AG04450 (cell line): ENCODE measurements at regions not wholly inside any gene's neighbourhood (a gene's known extent, or its start where the extent isn't known, plus 50 kb on each side); places are given as distances from the start of the nearest gene placed in this dataset.

Source experiments
- CTCF ChIA-PET: fragments of 300-600, 350-600 bp; formaldehyde crosslinking; extraction: SDS; loops from one replicate; lab custom pipeline; 2022; ENCODE audit warnings: antibody characterized with exemption, inconsistent platforms; lab: Charles Lee
- POLR2A ChIA-PET: fragments of 350-600 bp; formaldehyde crosslinking; extraction: SDS; loops from one replicate; lab custom pipeline; 2021; ENCODE audit warnings: antibody characterized with exemption, inconsistent platforms; lab: Yijun Ruan, JAX
- DNase-seq: peaks from one replicate; pipeline ENCODE4 v3.0.0-alpha.2; 2011; ENCODE audit warnings: low read depth, low spot score
- H3K27ac ChIP-seq: one replicate; pipeline ENCODE4 v1.5.1; 2012; ENCODE audit warnings: low read depth, low read length, control low read depth
- H3K27me3 ChIP-seq: one replicate; pipeline ENCODE4 v1.6.0; 2012; ENCODE audit warnings: low read length; ENCODE audit not compliant: control insufficient read depth, insufficient read depth
- H3K4me3 ChIP-seq: 2 replicates; pipeline ENCODE4 v1.5.1; 2011; ENCODE audit warnings: mild to moderate bottlenecking, low read depth, low read length, control low read depth
- H3K9me3 ChIP-seq: 2 replicates; pipeline ENCODE4 v1.5.1; 2012; ENCODE audit warnings: low read length; ENCODE audit not compliant: control insufficient read depth, insufficient read depth
- CTCF ChIP-seq: IDR thresholded peaks from 2 replicates; pipeline ENCODE4 v1.5.1; 2011; ENCODE audit warnings: low read depth, low read length, control low read depth, inconsistent platforms

GRCh38 chr4:149291463-149291862 lies 524.2 kb downstream of the IQCM start:
- H3K27ac ChIP-seq = no peak overlapping the region
- POLR2A ChIA-PET = no interaction called here
- no peaks in the 10 kb centered on the region for H3K27me3 ChIP-seq
- TF ChIP-seq CTCF = no peak
- CTCF ChIA-PET = no interaction called here
- H3K9me3 ChIP-seq = no peaks in the 10 kb centered on the region
- no peak overlapping the region for H3K4me3 ChIP-seq
- peak; percentile 1 for DNase-seq

DNA sequence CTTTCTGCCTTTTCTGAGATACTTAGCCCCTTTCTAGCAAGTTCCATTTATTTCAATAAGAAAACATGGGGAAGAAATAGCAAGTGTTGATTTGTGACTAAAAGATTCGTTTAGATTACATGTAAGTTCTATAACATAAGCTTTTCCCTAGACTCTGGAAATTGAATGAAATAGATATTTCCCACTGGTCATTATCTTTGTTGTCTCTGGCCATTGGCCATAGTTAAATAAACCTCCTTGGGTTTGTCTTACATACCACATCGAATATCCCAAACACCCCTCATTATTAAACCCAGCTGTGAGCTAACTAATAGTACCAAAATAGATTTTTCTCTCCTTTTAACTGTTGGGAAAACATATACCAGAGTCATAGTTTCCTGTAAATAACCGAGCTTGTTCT lies 534.8 kb downstream of the IQCM start:
- DNase-seq = peak; percentile 4
- Histone ChIP-seq H3K27ac (no peak overlapping the region), H3K4me3 (no peak overlapping the region), H3K27me3 (no peaks in the 10 kb centered on the region), H3K9me3 (no peaks in the 10 kb centered on the region)
- no peak for TF ChIP-seq CTCF
- CTCF ChIA-PET = no interaction called here
- POLR2A ChIA-PET = no interaction called here

DNA sequence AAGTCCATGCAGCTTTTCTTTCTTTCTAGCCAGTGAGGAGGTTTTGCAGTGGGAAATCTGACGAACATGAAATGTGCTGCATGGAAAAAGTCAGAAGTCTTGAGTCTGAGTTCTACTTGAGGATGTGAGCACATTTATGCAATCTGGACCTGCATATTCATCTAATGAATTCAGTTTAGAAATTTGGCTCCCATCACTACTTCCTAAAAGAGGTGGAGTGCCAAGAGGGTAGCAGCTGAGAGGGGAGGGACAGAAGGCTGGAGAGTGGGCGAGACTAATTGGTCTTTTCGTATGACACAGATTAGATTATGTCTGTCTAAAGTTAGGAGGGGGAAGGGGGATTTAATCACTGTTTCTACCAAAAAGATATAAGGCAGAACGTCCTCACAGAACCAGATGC lies 535.9 kb downstream of the IQCM start:
- H3K9me3 ChIP-seq = no peaks in the 10 kb centered on the region
- H3K4me3 ChIP-seq = no peak overlapping the region
- ChIA-PET POLR2A (no interaction called here), CTCF (no interaction called here)
- TF ChIP-seq CTCF = no peak
- no peaks in the 10 kb centered on the region for H3K27me3 ChIP-seq
- DNase-seq = no peak
- H3K27ac ChIP-seq = no peak overlapping the region

DNA sequence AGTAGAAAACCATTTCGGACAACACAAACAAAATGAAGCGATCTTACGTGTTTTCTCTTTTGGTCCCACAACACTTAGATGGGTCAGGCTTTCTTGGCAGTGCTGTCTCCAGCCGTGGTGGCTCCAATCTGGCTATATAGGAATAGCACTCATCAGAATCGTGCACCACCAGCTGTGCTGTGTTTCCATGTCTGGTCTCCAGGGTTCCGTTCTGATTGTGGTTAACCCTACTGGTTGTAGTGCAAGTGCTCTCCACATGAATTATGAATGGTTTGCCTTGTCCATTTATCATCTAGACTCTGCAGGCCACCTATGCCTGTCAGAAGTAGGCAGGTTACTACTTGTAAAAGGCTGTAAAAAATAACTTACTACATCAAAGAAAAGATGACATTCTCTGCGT lies 536.3 kb downstream of the IQCM start:
- Histone ChIP-seq H3K4me3 (no peak overlapping the region), H3K9me3 (no peaks in the 10 kb centered on the region), H3K27me3 (no peaks in the 10 kb centered on the region), H3K27ac (no peak overlapping the region)
- TF ChIP-seq CTCF = no peak
- no peak for DNase-seq
- CTCF ChIA-PET = no interaction called here
- POLR2A ChIA-PET = no interaction called here

GRCh38 chr4:149277705-149278104 lies 537.9 kb downstream of the IQCM start:
- Histone ChIP-seq H3K27me3 (no peaks in the 10 kb centered on the region), H3K27ac (no peak overlapping the region), H3K9me3 (no peaks in the 10 kb centered on the region), H3K4me3 (no peak overlapping the region)
- ChIA-PET CTCF (no interaction called here), POLR2A (no interaction called here)
- no peak for DNase-seq
- TF ChIP-seq CTCF = no peak
